ENCODE measurements at regions not wholly inside any gene's neighbourhood (a gene's known extent, or its start where the extent isn't known, plus 50 kb on each side); places are given as distances from the start of the nearest gene placed in this dataset.

GRCh38 chr3:3551981-3552380 is 247.2 kb upstream of the LRRN1 start:
- no peak overlapping the region for H3K4me3 ChIP-seq (ENCODE audit: low read depth, low read length, poor library complexity, severe bottlenecking)
- POLR2A ChIA-PET (ENCODE audit: low non-redundant PET): no interaction called here
- DNase-seq (ENCODE audit: low spot score): no peak
- H3K27me3 ChIP-seq (replicated peaks; ENCODE audit: insufficient read depth, low read depth, low read length, poor library complexity): no peaks in the 10 kb centered on the region
- H3K27ac ChIP-seq (ENCODE audit: low read depth, low read length, poor library complexity, severe bottlenecking): no peak overlapping the region
- TF ChIP-seq EZH2 (IDR thresholded peaks at IDR 0.05; ENCODE audit: borderline replicate concordance, low read depth, low read length, poor library complexity, severe bottlenecking) (no peak), CTCF (conservative IDR thresholded peaks at IDR 0.05; ENCODE audit: low read depth, low read length) (no peak)
- intact Hi-C loops (cut with micrococcal nuclease; ENCODE audit: unreplicated experiment): no loop called here
- CTCF ChIA-PET: no interaction called here
- peaks cover 22% of the 10 kb centered on the region for H3K9me3 ChIP-seq (ENCODE audit: low read depth, low read length, poor library complexity, severe bottlenecking)
- H3K4me1 ChIP-seq (ENCODE audit: insufficient read depth, low read length, poor library complexity, severe bottlenecking): no peaks in the 10 kb centered on the region
- no peaks in the 10 kb centered on the region for H3K36me3 ChIP-seq (ENCODE audit: insufficient read depth, low read length, poor library complexity, severe bottlenecking)
- BruUV-seq (replicated peaks): no TSS peak

GRCh38 chr3:3545360-3545759 is 253.9 kb upstream of the LRRN1 start:
- ChIA-PET CTCF (no interaction called here), POLR2A (ENCODE audit: low non-redundant PET) (no interaction called here)
- H3K36me3 ChIP-seq (ENCODE audit: insufficient read depth, low read length, poor library complexity, severe bottlenecking): no peaks in the 10 kb centered on the region
- H3K27me3 ChIP-seq (replicated peaks; ENCODE audit: insufficient read depth, low read depth, low read length, poor library complexity): no peaks in the 10 kb centered on the region
- TF ChIP-seq EZH2 (IDR thresholded peaks at IDR 0.05; ENCODE audit: borderline replicate concordance, low read depth, low read length, poor library complexity, severe bottlenecking) (no peak), CTCF (conservative IDR thresholded peaks at IDR 0.05; ENCODE audit: low read depth, low read length) (no peak)
- no TSS peak for BruUV-seq (replicated peaks)
- no peaks in the 10 kb centered on the region for H3K4me1 ChIP-seq (ENCODE audit: insufficient read depth, low read length, poor library complexity, severe bottlenecking)
- intact Hi-C loops (cut with micrococcal nuclease; ENCODE audit: unreplicated experiment): no loop called here
- peaks cover 33% of the 10 kb centered on the region for H3K9me3 ChIP-seq (ENCODE audit: low read depth, low read length, poor library complexity, severe bottlenecking)
- DNase-seq (ENCODE audit: low spot score): no peak
- H3K4me3 ChIP-seq (ENCODE audit: low read depth, low read length, poor library complexity, severe bottlenecking): no peak overlapping the region
- no peak overlapping the region for H3K27ac ChIP-seq (ENCODE audit: low read depth, low read length, poor library complexity, severe bottlenecking)

- Histone ChIP-seq H3K27me3 (replicated peaks; ENCODE audit: insufficient read depth, low read depth, low read length, poor library complexity) (no peaks in the 10 kb centered on the region), H3K36me3 (ENCODE audit: insufficient read depth, low read length, poor library complexity, severe bottlenecking) (no peaks in the 10 kb centered on the region), H3K4me3 (ENCODE audit: low read depth, low read length, poor library complexity, severe bottlenecking) (no peak overlapping the region), H3K4me1 (ENCODE audit: insufficient read depth, low read length, poor library complexity, severe bottlenecking) (no peaks in the 10 kb centered on the region), H3K27ac (ENCODE audit: low read depth, low read length, poor library complexity, severe bottlenecking) (no peak overlapping the region), H3K9me3 (ENCODE audit: low read depth, low read length, poor library complexity, severe bottlenecking) (peaks cover 13% of the 10 kb centered on the region)
- intact Hi-C loops (cut with micrococcal nuclease; ENCODE audit: unreplicated experiment): no loop called here
- DNase-seq (ENCODE audit: low spot score): no peak
- no TSS peak for BruUV-seq (replicated peaks)
- ChIA-PET POLR2A (ENCODE audit: low non-redundant PET) (no interaction called here), CTCF (no interaction called here)
- no peak for TF ChIP-seq CTCF (conservative IDR thresholded peaks at IDR 0.05; ENCODE audit: low read depth, low read length)
- no peak for TF ChIP-seq EZH2 (IDR thresholded peaks at IDR 0.05; ENCODE audit: borderline replicate concordance, low read depth, low read length, poor library complexity, severe bottlenecking)
Observed at GRCh38 chr3:3538451-3538850, 260.8 kb upstream of the LRRN1 start.

Data from A673 (cell line).